ENCODE measurements at regions not wholly inside any gene's neighbourhood (a gene's known extent, or its start where the extent isn't known, plus 50 kb on each side); places are given as distances from the start of the nearest gene placed in this dataset.

- H3K23ac ChIP-seq (ENCODE audit: low read depth, low read length): no peak overlapping the region
- H3K56ac ChIP-seq (ENCODE audit: extremely low read depth, insufficient read depth, low read length): no peak overlapping the region
- H2AK9ac ChIP-seq (replicated peaks; ENCODE audit: low read depth, low read length, poor library complexity): no peak overlapping the region
- no peak for TF ChIP-seq USF2 (IDR thresholded peaks at IDR 0.05; ENCODE audit: low read depth, low read length)
- H3K4me2 ChIP-seq (ENCODE audit: low read depth, low read length): no peak overlapping the region
- ATAC-seq (ENCODE audit: low read depth): no peak
- H3K4ac ChIP-seq (ENCODE audit: low read depth, low read length): no peak overlapping the region
- no peak overlapping the region for H2BK20ac ChIP-seq (ENCODE audit: low read depth, low read length)
- no peak overlapping the region for H4K91ac ChIP-seq (ENCODE audit: insufficient read depth, low read depth, low read length)
- DNase-seq: no peak
- in situ Hi-C loops (cut with MboI; ENCODE audit: low sequenced_read_pairs) (no loop called here), dilution Hi-C loops (cut with HindIII; ENCODE audit: low sequenced_read_pairs, unreplicated experiment) (no loop called here), intact Hi-C loops (cut with micrococcal nuclease) (no loop called here)
- CTCF ChIA-PET: no interaction called here
- no peak overlapping the region for H3K4me3 ChIP-seq (ENCODE audit: insufficient read depth, low read depth, low read length)
- no peak overlapping the region for H4K5ac ChIP-seq (ENCODE audit: low read depth, low read length)
- WGBS, 2 experiments (ENCODE audit: extremely low coverage in 2 of 2, insufficient read length in 1 of 2): 100% methylated on average over 3 of the region's 5 CpGs; no CpG with 5 or more reads in 1 of the 2 experiments
- H2AFZ ChIP-seq (replicated peaks; ENCODE audit: low read length, poor library complexity): no peak overlapping the region
- H2BK5ac ChIP-seq (ENCODE audit: low read depth, low read length, poor library complexity, severe bottlenecking): no peak overlapping the region
- no peaks in the 10 kb centered on the region for H3K4me1 ChIP-seq (ENCODE audit: control insufficient read depth, insufficient read depth, low read length)
- no peak overlapping the region for H4K8ac ChIP-seq (ENCODE audit: low read depth in 2 of 2, low read length in 2 of 2)
- H3K14ac ChIP-seq (replicated peaks; ENCODE audit: low read depth, low read length): no peak overlapping the region
- POLR2A ChIA-PET (ENCODE audit: unreplicated experiment): no interaction called here
- H3K27ac ChIP-seq (ENCODE audit: insufficient read depth, low read length): no peak overlapping the region
- no peak overlapping the region for H2BK120ac ChIP-seq (ENCODE audit: low read depth, low read length)
- no peak overlapping the region for H3K9ac ChIP-seq (ENCODE audit: low read depth, low read length)
- H2AK5ac ChIP-seq (ENCODE audit: low read depth, low read length): no peak overlapping the region
- H3K36me3 ChIP-seq (ENCODE audit: control insufficient read depth, insufficient read depth, low read length): no peaks in the 10 kb centered on the region
- no peaks in the 10 kb centered on the region for H3K9me1 ChIP-seq (ENCODE audit: insufficient read depth, low read length)
- H3K18ac ChIP-seq (ENCODE audit: low read depth, low read length): no peak overlapping the region
- no peaks in the 10 kb centered on the region for H4K20me1 ChIP-seq (ENCODE audit: insufficient read depth, low read length)
- H2BK15ac ChIP-seq (ENCODE audit: low read depth, low read length): no peak overlapping the region
- no peaks in the 10 kb centered on the region; the same call in 1 of the 2 replicates for H3K27me3 ChIP-seq (ENCODE audit: control insufficient read depth, insufficient read depth, low read length)
- no peaks in the 10 kb centered on the region for H3K79me1 ChIP-seq (ENCODE audit: low read depth in 1 of 2, low read length in 2 of 2)
- no peaks in the 10 kb centered on the region for H3K9me3 ChIP-seq (ENCODE audit: control insufficient read depth, insufficient read depth, low read length)
- BruUV-seq (replicated peaks): no TSS peak
These were observed 414.1 kb downstream of the MLLT3 start for GRCh38 chr9:20208226-20208625.
